HL-60 (cell line): ENCODE measurements at regions not wholly inside any gene's neighbourhood (a gene's known extent, or its start where the extent isn't known, plus 50 kb on each side); places are given as distances from the start of the nearest gene placed in this dataset.

Experiments
- DNase-seq, 2 experiments: peaks; one replicate each; pipeline ENCODE4 v3.0.0-alpha.2; 2010 to 2020; ENCODE audit warnings: low read depth in 1 of 2, low spot score in 1 of 2
- H3K27ac ChIP-seq: fragments of 250-450 bp; sonication (Bioruptor Pico); replicated peaks from 2 replicates; pipeline ENCODE4 v1.5.1; 2020; ENCODE audit warnings: mild to moderate bottlenecking, moderate library complexity
- H3K27me3 ChIP-seq: fragments of 250-450 bp; sonication (Bioruptor Pico); 2 replicates; pipeline ENCODE4 v1.5.1; 2021; ENCODE audit warnings: mild to moderate bottlenecking, moderate library complexity; ENCODE audit not compliant: insufficient read depth, poor library complexity, severe bottlenecking
- H3K4me3 ChIP-seq: replicated peaks from 2 replicates; pipeline ENCODE4 v1.5.1; 2011; ENCODE audit warnings: mild to moderate bottlenecking, control low read depth, low read length; ENCODE audit not compliant: insufficient read depth
- GABPA ChIP-seq: IDR thresholded peaks from 2 replicates; pipeline ENCODE4 v1.6.1; 2012; ENCODE audit warnings: low read depth
- POLR2AphosphoS5 ChIP-seq: IDR thresholded peaks from 2 replicates; pipeline ENCODE4 v1.6.1; 2012; ENCODE audit warnings: low read depth
- REST ChIP-seq: IDR thresholded peaks from 2 replicates; pipeline ENCODE4 v1.6.1; 2012; ENCODE audit warnings: low read depth; ENCODE audit not compliant: insufficient replicate concordance
- SPI1 ChIP-seq: IDR thresholded peaks from 2 replicates; pipeline ENCODE4 v1.6.1; 2012; ENCODE audit warnings: low read depth, mild to moderate bottlenecking, borderline replicate concordance
- TF ChIP-seq, protein P1 (sequence below): IDR thresholded peaks from one replicate; pipeline ENCODE4 v1.5.1; 2011; ENCODE audit warnings: low read length, control low read depth, inconsistent platforms; ENCODE audit not compliant: insufficient read depth

DNA sequence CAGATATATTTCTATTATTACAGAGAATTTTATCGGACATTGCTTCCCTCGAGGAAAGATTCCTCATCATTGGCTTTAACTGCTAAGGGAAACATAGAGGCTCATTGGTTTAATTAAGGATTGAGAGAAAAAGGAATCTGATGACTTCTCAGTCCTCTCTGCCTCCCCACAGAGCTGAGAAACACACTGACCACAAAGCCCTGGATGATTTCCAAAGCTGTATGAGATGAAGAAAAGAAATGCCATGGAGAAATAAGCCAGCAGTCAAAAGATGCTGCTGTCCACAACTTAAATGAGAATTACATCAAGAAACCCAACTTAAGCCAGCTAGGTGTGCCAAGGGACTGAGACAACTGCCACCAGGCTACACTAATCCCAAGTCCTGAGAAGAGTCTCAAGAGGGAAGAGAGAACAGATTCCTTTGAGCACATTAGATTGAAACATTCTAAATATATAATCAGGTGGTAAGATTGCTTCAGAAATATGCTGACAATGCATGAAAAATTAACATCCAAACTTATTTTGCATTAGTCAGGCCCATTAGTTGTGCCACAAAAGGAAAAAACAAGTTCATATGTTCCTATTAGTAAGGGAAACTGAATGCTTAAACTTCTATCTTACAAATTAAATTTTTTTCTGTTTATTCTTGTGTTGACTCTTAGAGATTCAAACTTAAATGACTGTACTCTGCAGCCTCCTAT, 308.1 kb upstream of the CYRIA start:
- DNase-seq: no peak
- Histone ChIP-seq H3K27ac (no peak overlapping the region), H3K27me3 (no peaks in the 10 kb centered on the region), H3K4me3 (no peak overlapping the region)
- TF ChIP-seq POLR2AphosphoS5: no peak
- TF ChIP-seq GABPA: no peak
- no peak for TF ChIP-seq SPI1
- no peak for TF ChIP-seq REST
- TF ChIP-seq, protein P1, sequence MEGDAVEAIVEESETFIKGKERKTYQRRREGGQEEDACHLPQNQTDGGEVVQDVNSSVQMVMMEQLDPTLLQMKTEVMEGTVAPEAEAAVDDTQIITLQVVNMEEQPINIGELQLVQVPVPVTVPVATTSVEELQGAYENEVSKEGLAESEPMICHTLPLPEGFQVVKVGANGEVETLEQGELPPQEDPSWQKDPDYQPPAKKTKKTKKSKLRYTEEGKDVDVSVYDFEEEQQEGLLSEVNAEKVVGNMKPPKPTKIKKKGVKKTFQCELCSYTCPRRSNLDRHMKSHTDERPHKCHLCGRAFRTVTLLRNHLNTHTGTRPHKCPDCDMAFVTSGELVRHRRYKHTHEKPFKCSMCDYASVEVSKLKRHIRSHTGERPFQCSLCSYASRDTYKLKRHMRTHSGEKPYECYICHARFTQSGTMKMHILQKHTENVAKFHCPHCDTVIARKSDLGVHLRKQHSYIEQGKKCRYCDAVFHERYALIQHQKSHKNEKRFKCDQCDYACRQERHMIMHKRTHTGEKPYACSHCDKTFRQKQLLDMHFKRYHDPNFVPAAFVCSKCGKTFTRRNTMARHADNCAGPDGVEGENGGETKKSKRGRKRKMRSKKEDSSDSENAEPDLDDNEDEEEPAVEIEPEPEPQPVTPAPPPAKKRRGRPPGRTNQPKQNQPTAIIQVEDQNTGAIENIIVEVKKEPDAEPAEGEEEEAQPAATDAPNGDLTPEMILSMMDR: no peak

DNA sequence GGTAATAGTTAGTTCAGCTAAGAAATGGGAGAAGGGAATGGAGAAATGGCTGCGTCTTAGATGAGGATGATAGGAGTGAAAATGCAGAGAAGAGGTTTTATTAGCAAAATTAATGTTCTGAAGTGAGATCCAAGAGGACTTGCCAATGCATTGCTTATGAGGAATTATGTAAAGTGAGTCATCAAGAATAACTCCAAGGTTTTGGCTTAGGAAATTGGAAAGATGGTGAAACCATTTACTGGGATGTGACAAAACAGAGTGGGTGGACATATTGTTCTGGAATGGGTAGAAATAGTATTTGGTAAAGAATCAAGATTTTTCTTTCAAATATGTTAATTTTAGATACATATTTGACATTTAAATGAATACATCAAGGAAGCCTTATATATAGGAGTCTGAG, 306.6 kb upstream of the CYRIA start:
- TF ChIP-seq GABPA (no peak), POLR2AphosphoS5 (no peak), SPI1 (no peak), REST (no peak)
- TF ChIP-seq, protein P1: no peak
- Histone ChIP-seq H3K4me3 (no peak overlapping the region), H3K27me3 (no peaks in the 10 kb centered on the region), H3K27ac (no peak overlapping the region)
- no peak for DNase-seq

DNA sequence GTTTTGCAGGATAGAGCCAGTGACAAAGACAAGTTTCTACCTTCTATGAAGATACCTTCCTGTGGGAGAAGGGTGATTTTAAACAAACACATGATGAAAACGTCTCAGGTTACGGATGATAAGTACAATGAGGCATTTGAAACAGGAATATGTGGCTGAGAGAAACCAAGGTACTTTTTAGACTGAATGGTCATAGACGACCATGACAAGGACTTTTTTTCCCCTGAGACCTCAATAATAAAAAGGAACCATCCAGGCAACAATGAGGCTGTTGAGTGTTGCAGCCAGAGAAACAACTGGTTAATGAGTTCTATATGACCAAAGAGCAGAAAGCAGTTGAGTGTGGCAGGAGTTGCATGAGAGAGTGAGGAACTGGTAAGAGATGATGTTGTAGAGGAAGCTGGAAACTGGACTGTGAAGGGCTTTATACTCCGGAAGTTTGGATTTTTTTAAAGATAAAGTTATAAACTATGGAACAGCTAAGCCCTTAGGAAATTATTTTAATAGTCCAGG, 306.1 kb upstream of the CYRIA start:
- Histone ChIP-seq H3K27ac (no peak overlapping the region), H3K27me3 (no peaks in the 10 kb centered on the region), H3K4me3 (no peak overlapping the region)
- TF ChIP-seq REST (no peak), GABPA (no peak), POLR2AphosphoS5 (no peak), SPI1 (no peak)
- TF ChIP-seq, protein P1: no peak
- no peak for DNase-seq
